Hepatocyte (in vitro differentiated cells): ENCODE measurements at regions not wholly inside any gene's neighbourhood (a gene's known extent, or its start where the extent isn't known, plus 50 kb on each side); places are given as distances from the start of the nearest gene placed in this dataset.
A peak's percentile ranks its signal among the peaks of the same experiment; 100 is the strongest.

ENCODE experiments used
- DNase-seq: peaks from one replicate; pipeline ENCODE4 v3.0.0-alpha.2; 2016; ENCODE audit warnings: low spot score
- H2AFZ ChIP-seq: fragments of 200-600 bp; sonication (generic); 2 replicates; pipeline ENCODE4 v1.6.0; 2016; ENCODE audit warnings: antibody characterized with exemption, mild to moderate bottlenecking
- H3K27ac ChIP-seq: fragments of 200-600 bp; sonication (generic); 2 replicates; pipeline ENCODE4 v1.5.1; 2016; ENCODE audit warnings: mild to moderate bottlenecking
- H3K27me3 ChIP-seq: fragments of 200-600 bp; sonication (generic); 2 replicates; pipeline ENCODE4 v1.6.1; 2016
- H3K36me3 ChIP-seq: fragments of 200-600 bp; sonication (generic); replicated peaks from 2 replicates; pipeline ENCODE4 v1.5.1; 2016; ENCODE audit warnings: low read depth; ENCODE audit not compliant: insufficient read depth
- H3K4me1 ChIP-seq: fragments of 200-600 bp; sonication (generic); 2 replicates; pipeline ENCODE4 v1.5.1; 2016; ENCODE audit warnings: mild to moderate bottlenecking, moderate library complexity; ENCODE audit not compliant: insufficient read depth
- H3K4me2 ChIP-seq: fragments of 200-600 bp; sonication (generic); 2 replicates; pipeline ENCODE4 v1.6.0; 2016
- H3K4me3 ChIP-seq: fragments of 200-600 bp; sonication (generic); 2 replicates; pipeline ENCODE4 v1.5.1; 2016; ENCODE audit warnings: mild to moderate bottlenecking
- H3K79me2 ChIP-seq: fragments of 200-600 bp; sonication (generic); 2 replicates; pipeline ENCODE4 v1.6.0; 2017; ENCODE audit warnings: mild to moderate bottlenecking
- H3K9me2 ChIP-seq: fragments of 200-600 bp; sonication (generic); replicated peaks from 2 replicates; pipeline ENCODE4 v1.6.0; 2017; ENCODE audit warnings: mild to moderate bottlenecking; ENCODE audit not compliant: insufficient read depth
- H3K9me3 ChIP-seq: fragments of 200-600 bp; sonication (generic); 2 replicates; pipeline ENCODE4 v1.5.1; 2016; ENCODE audit warnings: low read depth, mild to moderate bottlenecking
- H4K20me1 ChIP-seq: fragments of 200-600 bp; sonication (generic); 2 replicates; pipeline ENCODE4 v1.6.0; 2016; ENCODE audit warnings: mild to moderate bottlenecking; ENCODE audit not compliant: insufficient read depth, poor library complexity, severe bottlenecking
- EZH2 ChIP-seq: fragments of 200-600 bp; sonication (generic); IDR thresholded peaks from 2 replicates; pipeline ENCODE4 v1.6.1; 2016; ENCODE audit warnings: antibody characterized with exemption, mild to moderate bottlenecking, borderline replicate concordance
- EZH2phosphoT487 ChIP-seq: fragments of 200-600 bp; sonication (generic); IDR thresholded peaks from one replicate; pipeline ENCODE4 v1.6.1; 2018; ENCODE audit warnings: antibody characterized with exemption, mild to moderate bottlenecking, low read depth, moderate library complexity; ENCODE audit not compliant: unreplicated experiment, severe bottlenecking
- WGBS: methylation state at CpG from one replicate; pipeline ENCODE4 v1.1.6; 2016; ENCODE audit warnings: low lambda C conversion rate; ENCODE audit errors: missing lambda C conversion rate; 5-methylcytosine and 5-hydroxymethylcytosine counted together
- TF ChIP-seq, protein P1 (sequence below): fragments of 200-600 bp; sonication (generic); IDR thresholded peaks from 2 replicates; pipeline ENCODE4 v1.5.1; 2016; ENCODE audit warnings: antibody characterized with exemption, mild to moderate bottlenecking; ENCODE audit not compliant: poor library complexity

DNA sequence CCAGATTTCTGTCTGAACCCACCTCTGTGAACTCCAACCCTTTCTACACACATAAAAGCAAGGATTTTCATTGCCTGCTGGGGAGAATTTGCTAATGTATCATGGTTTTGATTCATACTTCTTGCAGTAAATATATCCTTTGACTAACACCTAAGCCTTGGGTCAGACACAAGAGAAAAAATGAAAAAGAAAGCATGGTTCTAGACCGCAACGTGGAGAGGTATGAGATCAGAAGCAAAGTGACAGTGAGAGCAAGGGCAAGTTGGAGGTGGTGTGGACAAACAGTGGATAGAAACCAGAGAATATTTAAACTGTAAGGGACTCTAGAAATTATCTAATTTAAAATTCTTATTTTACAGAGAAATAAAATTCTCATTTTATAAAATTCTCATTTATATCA is 212.9 kb upstream of the SEMA6A start:
- Histone ChIP-seq H3K9me3 (no peaks in the 10 kb centered on the region), H3K4me1 (no peaks in the 10 kb centered on the region), H3K27ac (no peak overlapping the region), H3K9me2 (no peaks in the 10 kb centered on the region), H3K27me3 (no peaks in the 10 kb centered on the region), H3K4me2 (no peak overlapping the region), H3K79me2 (no peaks in the 10 kb centered on the region), H3K4me3 (no peak overlapping the region), H3K36me3 (no peaks in the 10 kb centered on the region), H4K20me1 (no peaks in the 10 kb centered on the region), H2AFZ (no peak overlapping the region)
- WGBS: 90% methylated on average over 2 of the region's 2 CpGs
- no peak for DNase-seq
- TF ChIP-seq EZH2 (no peak), EZH2phosphoT487 (no peak)
- TF ChIP-seq, protein P1, sequence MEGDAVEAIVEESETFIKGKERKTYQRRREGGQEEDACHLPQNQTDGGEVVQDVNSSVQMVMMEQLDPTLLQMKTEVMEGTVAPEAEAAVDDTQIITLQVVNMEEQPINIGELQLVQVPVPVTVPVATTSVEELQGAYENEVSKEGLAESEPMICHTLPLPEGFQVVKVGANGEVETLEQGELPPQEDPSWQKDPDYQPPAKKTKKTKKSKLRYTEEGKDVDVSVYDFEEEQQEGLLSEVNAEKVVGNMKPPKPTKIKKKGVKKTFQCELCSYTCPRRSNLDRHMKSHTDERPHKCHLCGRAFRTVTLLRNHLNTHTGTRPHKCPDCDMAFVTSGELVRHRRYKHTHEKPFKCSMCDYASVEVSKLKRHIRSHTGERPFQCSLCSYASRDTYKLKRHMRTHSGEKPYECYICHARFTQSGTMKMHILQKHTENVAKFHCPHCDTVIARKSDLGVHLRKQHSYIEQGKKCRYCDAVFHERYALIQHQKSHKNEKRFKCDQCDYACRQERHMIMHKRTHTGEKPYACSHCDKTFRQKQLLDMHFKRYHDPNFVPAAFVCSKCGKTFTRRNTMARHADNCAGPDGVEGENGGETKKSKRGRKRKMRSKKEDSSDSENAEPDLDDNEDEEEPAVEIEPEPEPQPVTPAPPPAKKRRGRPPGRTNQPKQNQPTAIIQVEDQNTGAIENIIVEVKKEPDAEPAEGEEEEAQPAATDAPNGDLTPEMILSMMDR: no peak

DNA sequence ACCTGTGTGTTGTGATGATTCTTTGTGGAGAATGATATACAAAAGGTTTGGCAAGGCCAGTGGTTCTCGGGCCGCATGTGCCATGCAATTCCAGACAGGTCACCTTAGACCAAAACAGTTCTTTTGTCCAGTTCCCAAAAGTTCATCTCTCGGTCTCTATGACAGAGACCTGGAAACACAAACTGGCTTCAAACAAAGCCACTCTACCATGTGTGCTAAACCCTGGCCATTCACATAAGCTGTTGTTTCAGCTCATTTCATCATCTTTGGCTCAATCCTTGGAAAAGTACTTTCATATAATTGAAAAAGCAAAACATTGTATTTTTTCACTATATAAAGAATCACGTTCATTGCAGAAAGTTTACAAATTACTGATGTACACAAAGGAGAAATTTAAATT is 210.5 kb upstream of the SEMA6A start:
- TF ChIP-seq EZH2: no peak
- TF ChIP-seq, protein P1: no peak
- no peak for TF ChIP-seq EZH2phosphoT487
- no peak overlapping the region for H2AFZ ChIP-seq
- no peak overlapping the region for H3K4me3 ChIP-seq
- H3K4me1 ChIP-seq: no peaks in the 10 kb centered on the region
- WGBS: 81% methylated on average over 4 of the region's 4 CpGs
- no peak overlapping the region for H3K4me2 ChIP-seq
- no peaks in the 10 kb centered on the region for H3K9me3 ChIP-seq
- peak overlapping the region; percentile 44 for H3K27ac ChIP-seq
- DNase-seq: no peak
- H3K36me3 ChIP-seq: no peaks in the 10 kb centered on the region
- no peaks in the 10 kb centered on the region for H3K9me2 ChIP-seq
- no peaks in the 10 kb centered on the region for H3K27me3 ChIP-seq
- H3K79me2 ChIP-seq: no peaks in the 10 kb centered on the region
- H4K20me1 ChIP-seq: no peaks in the 10 kb centered on the region

DNA sequence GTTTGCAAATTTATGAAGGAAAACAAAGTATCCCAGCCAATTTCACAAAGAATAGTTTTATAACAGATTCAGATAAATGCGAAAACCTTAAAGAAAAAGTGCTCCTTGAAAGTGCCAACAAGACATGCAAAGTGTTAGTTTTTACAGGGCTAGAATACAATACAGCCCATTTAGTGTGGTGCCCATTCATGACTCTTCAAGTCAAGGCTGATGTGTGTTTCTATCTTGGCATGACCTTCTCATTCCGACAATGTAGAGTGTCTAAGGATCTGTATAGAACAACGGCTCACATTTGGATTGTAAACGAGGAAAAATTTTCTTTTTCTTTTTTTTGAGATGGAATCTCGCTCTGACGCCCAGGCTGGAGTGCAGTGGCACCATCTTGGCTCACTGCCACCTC is 205.2 kb upstream of the SEMA6A start:
- no peaks in the 10 kb centered on the region for H3K36me3 ChIP-seq
- H3K27me3 ChIP-seq: no peaks in the 10 kb centered on the region
- TF ChIP-seq, protein P1: no peak
- no peaks in the 10 kb centered on the region for H3K9me2 ChIP-seq
- H3K9me3 ChIP-seq: no peaks in the 10 kb centered on the region
- no peak overlapping the region for H3K4me2 ChIP-seq
- no peak overlapping the region for H2AFZ ChIP-seq
- 76% methylated on average over 6 of the region's 6 CpGs for WGBS
- DNase-seq: no peak
- no peak overlapping the region for H3K27ac ChIP-seq
- H3K4me3 ChIP-seq: no peak overlapping the region
- H3K4me1 ChIP-seq: no peaks in the 10 kb centered on the region
- H4K20me1 ChIP-seq: no peaks in the 10 kb centered on the region
- H3K79me2 ChIP-seq: no peaks in the 10 kb centered on the region

DNA sequence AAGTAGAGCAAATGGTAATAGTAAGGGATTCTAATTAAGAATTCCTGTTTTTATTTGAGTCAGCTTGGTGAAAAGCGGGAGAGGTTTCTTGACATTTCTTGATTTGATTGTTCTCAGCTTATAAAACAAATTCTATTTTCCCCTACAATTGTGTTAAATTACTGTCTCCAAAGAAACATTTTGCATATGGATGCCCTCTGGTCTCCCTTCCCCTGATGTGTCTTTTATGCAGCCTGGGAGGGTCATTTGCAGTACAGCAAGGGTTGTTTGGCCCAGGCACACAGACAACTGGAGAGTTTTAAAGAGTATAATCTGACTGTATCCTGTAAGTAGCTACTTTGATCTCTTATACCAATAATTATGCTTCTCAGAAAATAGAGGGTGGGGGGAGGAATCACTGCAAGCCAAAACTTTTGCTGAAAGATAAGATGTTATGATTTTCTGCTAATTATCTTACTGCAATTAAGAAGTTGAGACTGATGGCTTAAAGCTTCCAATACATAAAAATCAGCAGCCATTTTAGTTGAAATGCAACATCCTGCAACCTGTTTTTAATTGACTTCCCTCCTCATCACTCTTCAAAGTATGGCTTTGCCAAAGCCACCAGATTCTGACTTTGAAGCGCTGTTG is 204.1 kb upstream of the SEMA6A start:
- no peak overlapping the region for H3K27ac ChIP-seq
- DNase-seq: no peak
- WGBS: 93% methylated on average over 2 of the region's 2 CpGs
- no peak overlapping the region for H3K4me3 ChIP-seq
- H3K9me3 ChIP-seq: no peaks in the 10 kb centered on the region
- H3K36me3 ChIP-seq: no peaks in the 10 kb centered on the region
- no peaks in the 10 kb centered on the region for H3K9me2 ChIP-seq
- no peaks in the 10 kb centered on the region for H3K4me1 ChIP-seq
- no peaks in the 10 kb centered on the region for H3K27me3 ChIP-seq
- no peaks in the 10 kb centered on the region for H3K79me2 ChIP-seq
- no peaks in the 10 kb centered on the region for H4K20me1 ChIP-seq
- no peak overlapping the region for H3K4me2 ChIP-seq
- no peak overlapping the region for H2AFZ ChIP-seq
- TF ChIP-seq, protein P1: no peak
- no peak for TF ChIP-seq EZH2
- TF ChIP-seq EZH2phosphoT487: no peak
